H7 (cell line): ENCODE measurements at regions not wholly inside any gene's neighbourhood (a gene's known extent, or its start where the extent isn't known, plus 50 kb on each side); places are given as distances from the start of the nearest gene placed in this dataset.

Experiments
- DNase-seq: peaks from one replicate; pipeline ENCODE4 v3.0.0; 2012
- H3K27me3 ChIP-seq: 2 replicates; pipeline ENCODE4 v1.6.0; 2011; ENCODE audit warnings: mild to moderate bottlenecking, low read length; ENCODE audit not compliant: control insufficient read depth, insufficient read depth
- H3K36me3 ChIP-seq: replicated peaks from 2 replicates; pipeline ENCODE4 v1.5.1; 2011; ENCODE audit warnings: low read length; ENCODE audit not compliant: control insufficient read depth, insufficient read depth
- H3K4me3 ChIP-seq: 2 replicates; pipeline ENCODE4 v1.5.1; 2011; ENCODE audit warnings: low read depth, mild to moderate bottlenecking, control low read depth, low read length, moderate library complexity; ENCODE audit not compliant: insufficient read depth

- no peak for DNase-seq
- H3K36me3 ChIP-seq = no peaks in the 10 kb centered on the region
- no peaks in the 10 kb centered on the region for H3K27me3 ChIP-seq
- no peak overlapping the region for H3K4me3 ChIP-seq
These were observed 171.7 kb upstream of the FLRT2 start for GRCh38 chr14:85358136-85358785.

GRCh38 chr14:85359505-85359904 lies 170.4 kb upstream of the FLRT2 start:
- DNase-seq = no peak
- no peak overlapping the region for H3K4me3 ChIP-seq
- H3K27me3 ChIP-seq = no peaks in the 10 kb centered on the region
- H3K36me3 ChIP-seq = no peaks in the 10 kb centered on the region

- Histone ChIP-seq H3K36me3 (no peaks in the 10 kb centered on the region), H3K4me3 (no peak overlapping the region), H3K27me3 (no peaks in the 10 kb centered on the region)
- no peak for DNase-seq
These were observed 166.6 kb upstream of the FLRT2 start for GRCh38 chr14:85363358-85363757.

- DNase-seq = no peak
- no peak overlapping the region for H3K4me3 ChIP-seq
- H3K36me3 ChIP-seq = no peaks in the 10 kb centered on the region
- H3K27me3 ChIP-seq = no peaks in the 10 kb centered on the region
These were observed 163.7 kb upstream of the FLRT2 start for GRCh38 chr14:85366226-85366625.

GRCh38 chr14:85380881-85381280 lies 149.1 kb upstream of the FLRT2 start:
- DNase-seq = no peak
- H3K4me3 ChIP-seq = no peak overlapping the region
- H3K27me3 ChIP-seq = no peaks in the 10 kb centered on the region
- no peaks in the 10 kb centered on the region for H3K36me3 ChIP-seq

- H3K4me3 ChIP-seq = no peak overlapping the region
- no peaks in the 10 kb centered on the region for H3K27me3 ChIP-seq
- H3K36me3 ChIP-seq = no peaks in the 10 kb centered on the region
- no peak for DNase-seq
These were observed 147.6 kb upstream of the FLRT2 start for GRCh38 chr14:85382341-85382740.

GRCh38 chr14:85387181-85387580 lies 142.8 kb upstream of the FLRT2 start:
- H3K4me3 ChIP-seq = no peak overlapping the region
- no peaks in the 10 kb centered on the region for H3K27me3 ChIP-seq
- H3K36me3 ChIP-seq = no peaks in the 10 kb centered on the region
- DNase-seq = no peak

- H3K36me3 ChIP-seq = no peaks in the 10 kb centered on the region
- no peak overlapping the region for H3K4me3 ChIP-seq
These were observed 139.7 kb upstream of the FLRT2 start for GRCh38 chr14:85390236-85390635.

GRCh38 chr14:85391455-85391854 lies 138.5 kb upstream of the FLRT2 start:
- H3K36me3 ChIP-seq = no peaks in the 10 kb centered on the region
- no peak for DNase-seq
- no peak overlapping the region for H3K4me3 ChIP-seq
- H3K27me3 ChIP-seq = no peaks in the 10 kb centered on the region

More at GRCh38 chr14:85390236-85390635, 139.7 kb upstream of the FLRT2 start:
- DNase-seq = no peak
- H3K27me3 ChIP-seq = no peaks in the 10 kb centered on the region

- DNase-seq = no peak
- H3K4me3 ChIP-seq = no peak overlapping the region
- no peaks in the 10 kb centered on the region for H3K36me3 ChIP-seq
- no peaks in the 10 kb centered on the region for H3K27me3 ChIP-seq
These were observed 138.1 kb upstream of the FLRT2 start for GRCh38 chr14:85391892-85392291.

GRCh38 chr14:85399186-85399585 lies 130.8 kb upstream of the FLRT2 start:
- H3K4me3 ChIP-seq = no peak overlapping the region
- no peaks in the 10 kb centered on the region for H3K27me3 ChIP-seq
- DNase-seq = no peak
- no peaks in the 10 kb centered on the region for H3K36me3 ChIP-seq

GRCh38 chr14:85400678-85401077 lies 129.3 kb upstream of the FLRT2 start:
- H3K27me3 ChIP-seq = no peaks in the 10 kb centered on the region
- H3K4me3 ChIP-seq = no peak overlapping the region
- no peaks in the 10 kb centered on the region for H3K36me3 ChIP-seq
- DNase-seq = no peak

- H3K4me3 ChIP-seq = no peak overlapping the region
- DNase-seq = no peak
These were observed 128.6 kb upstream of the FLRT2 start for GRCh38 chr14:85401384-85401783.

GRCh38 chr14:85402569-85403162 lies 127.3 kb upstream of the FLRT2 start:
- Histone ChIP-seq H3K27me3 (no peaks in the 10 kb centered on the region), H3K4me3 (no peak overlapping the region), H3K36me3 (no peaks in the 10 kb centered on the region)
- no peak for DNase-seq

More at GRCh38 chr14:85401384-85401783, 128.6 kb upstream of the FLRT2 start:
- H3K27me3 ChIP-seq = no peaks in the 10 kb centered on the region
- H3K36me3 ChIP-seq = no peaks in the 10 kb centered on the region

- Histone ChIP-seq H3K27me3 (no peaks in the 10 kb centered on the region), H3K36me3 (no peaks in the 10 kb centered on the region), H3K4me3 (no peak overlapping the region)
- no peak for DNase-seq
These were observed 120.3 kb upstream of the FLRT2 start for GRCh38 chr14:85409481-85410210.
